ENCODE measurements at regions not wholly inside any gene's neighbourhood (a gene's known extent, or its start where the extent isn't known, plus 50 kb on each side); places are given as distances from the start of the nearest gene placed in this dataset.

DNA sequence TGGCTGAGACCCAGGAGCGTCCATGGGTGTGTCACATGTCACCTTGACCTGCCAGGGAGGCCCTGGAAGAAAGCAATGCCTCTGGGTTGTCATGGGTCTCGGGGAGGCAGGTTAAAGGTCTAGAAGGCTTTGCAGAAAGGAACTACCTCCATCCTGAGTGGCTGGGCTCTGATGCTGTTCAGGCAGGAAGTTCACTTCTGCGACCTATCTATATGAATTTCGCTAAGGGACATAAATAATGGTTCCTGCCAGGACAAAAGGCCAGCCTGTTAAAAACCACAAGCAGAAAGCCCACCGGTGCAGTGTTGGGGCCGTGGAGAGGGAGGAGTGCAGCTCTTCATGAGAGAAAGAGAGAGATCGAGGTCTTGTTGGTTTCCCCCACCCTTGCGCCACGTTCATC, 182.9 kb downstream of the PTPN20 start:
- POLR2A ChIA-PET, result no interaction called here
- Histone ChIP-seq H3K27ac (ENCODE audit: extremely low read depth, low read depth, low read length) (no peak overlapping the region), H3K9me3 (ENCODE audit: control insufficient read depth, insufficient read depth, low read depth, low read length) (no peaks in the 10 kb centered on the region), H3K4me1 (ENCODE audit: control insufficient read depth, insufficient read depth, low read length) (no peaks in the 10 kb centered on the region), H3K4me3 (ENCODE audit: low read depth, low read length) (no peak overlapping the region), H3K36me3 (ENCODE audit: control insufficient read depth in 2 of 2, insufficient read depth in 1 of 2, low read length in 2 of 2) (no peaks in the 10 kb centered on the region)
- TF ChIP-seq ZNF223 (tag by site-specific recombination; IDR thresholded peaks at IDR 0.05), result no peak
- no peak for TF ChIP-seq ZNF776 (tag by site-specific recombination; IDR thresholded peaks at IDR 0.05; ENCODE audit: borderline replicate concordance)
- no peak for TF ChIP-seq ZNF701 (tag by site-specific recombination; IDR thresholded peaks at IDR 0.05)
- no peak for TF ChIP-seq ZNF404 (tag by site-specific recombination; IDR thresholded peaks at IDR 0.05)
- TF ChIP-seq ZNF335 (tag by site-specific recombination; conservative IDR thresholded peaks at IDR 0.05), result no peak
- no peak for TF ChIP-seq MZF1 (tag by site-specific recombination; IDR thresholded peaks at IDR 0.05; ENCODE audit: borderline replicate concordance)
- TF ChIP-seq ZNF274 (IDR thresholded peaks at IDR 0.05; ENCODE audit: low read length), result no peak
- no peak for TF ChIP-seq ZNF274 (tag by site-specific recombination; IDR thresholded peaks at IDR 0.05; ENCODE audit: borderline replicate concordance)
- TF ChIP-seq ZNF654 (tag by site-specific recombination; IDR thresholded peaks at IDR 0.05; ENCODE audit: low read depth), result no peak
- no peak for TF ChIP-seq PRDM1 (tag by site-specific recombination; IDR thresholded peaks at IDR 0.05)
- TF ChIP-seq, protein P1, sequence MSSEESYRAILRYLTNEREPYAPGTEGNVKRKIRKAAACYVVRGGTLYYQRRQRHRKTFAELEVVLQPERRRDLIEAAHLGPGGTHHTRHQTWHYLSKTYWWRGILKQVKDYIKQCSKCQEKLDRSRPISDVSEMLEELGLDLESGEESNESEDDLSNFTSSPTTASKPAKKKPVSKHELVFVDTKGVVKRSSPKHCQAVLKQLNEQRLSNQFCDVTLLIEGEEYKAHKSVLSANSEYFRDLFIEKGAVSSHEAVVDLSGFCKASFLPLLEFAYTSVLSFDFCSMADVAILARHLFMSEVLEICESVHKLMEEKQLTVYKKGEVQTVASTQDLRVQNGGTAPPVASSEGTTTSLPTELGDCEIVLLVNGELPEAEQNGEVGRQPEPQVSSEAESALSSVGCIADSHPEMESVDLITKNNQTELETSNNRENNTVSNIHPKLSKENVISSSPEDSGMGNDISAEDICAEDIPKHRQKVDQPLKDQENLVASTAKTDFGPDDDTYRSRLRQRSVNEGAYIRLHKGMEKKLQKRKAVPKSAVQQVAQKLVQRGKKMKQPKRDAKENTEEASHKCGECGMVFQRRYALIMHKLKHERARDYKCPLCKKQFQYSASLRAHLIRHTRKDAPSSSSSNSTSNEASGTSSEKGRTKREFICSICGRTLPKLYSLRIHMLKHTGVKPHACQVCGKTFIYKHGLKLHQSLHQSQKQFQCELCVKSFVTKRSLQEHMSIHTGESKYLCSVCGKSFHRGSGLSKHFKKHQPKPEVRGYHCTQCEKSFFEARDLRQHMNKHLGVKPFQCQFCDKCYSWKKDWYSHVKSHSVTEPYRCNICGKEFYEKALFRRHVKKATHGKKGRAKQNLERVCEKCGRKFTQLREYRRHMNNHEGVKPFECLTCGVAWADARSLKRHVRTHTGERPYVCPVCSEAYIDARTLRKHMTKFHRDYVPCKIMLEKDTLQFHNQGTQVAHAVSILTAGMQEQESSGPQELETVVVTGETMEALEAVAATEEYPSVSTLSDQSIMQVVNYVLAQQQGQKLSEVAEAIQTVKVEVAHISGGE (tag by site-specific recombination; conservative IDR thresholded peaks at IDR 0.05; ENCODE audit: low read depth), result no peak
- no peak for TF ChIP-seq ZBTB48 (tag by site-specific recombination; IDR thresholded peaks at IDR 0.05)
- no peak for TF ChIP-seq ZNF629 (tag by site-specific recombination; IDR thresholded peaks at IDR 0.05)
- no peak for TF ChIP-seq ZNF558 (tag by site-specific recombination; IDR thresholded peaks at IDR 0.05)
- no peak for TF ChIP-seq ZFP69B (tag by site-specific recombination; IDR thresholded peaks at IDR 0.05)
- TF ChIP-seq ZFP3 (tag by site-specific recombination; IDR thresholded peaks at IDR 0.05; ENCODE audit: low read depth), result no peak
- TF ChIP-seq, protein P2, sequence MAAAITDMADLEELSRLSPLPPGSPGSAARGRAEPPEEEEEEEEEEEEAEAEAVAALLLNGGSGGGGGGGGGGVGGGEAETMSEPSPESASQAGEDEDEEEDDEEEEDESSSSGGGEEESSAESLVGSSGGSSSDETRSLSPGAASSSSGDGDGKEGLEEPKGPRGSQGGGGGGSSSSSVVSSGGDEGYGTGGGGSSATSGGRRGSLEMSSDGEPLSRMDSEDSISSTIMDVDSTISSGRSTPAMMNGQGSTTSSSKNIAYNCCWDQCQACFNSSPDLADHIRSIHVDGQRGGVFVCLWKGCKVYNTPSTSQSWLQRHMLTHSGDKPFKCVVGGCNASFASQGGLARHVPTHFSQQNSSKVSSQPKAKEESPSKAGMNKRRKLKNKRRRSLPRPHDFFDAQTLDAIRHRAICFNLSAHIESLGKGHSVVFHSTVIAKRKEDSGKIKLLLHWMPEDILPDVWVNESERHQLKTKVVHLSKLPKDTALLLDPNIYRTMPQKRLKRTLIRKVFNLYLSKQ (tag by site-specific recombination; IDR thresholded peaks at IDR 0.05; ENCODE audit: borderline replicate concordance), result no peak
- no peak for TF ChIP-seq ZNF302 (tag by site-specific recombination; IDR thresholded peaks at IDR 0.05; ENCODE audit: low read depth)
- no peak for TF ChIP-seq WT1 (tag by site-specific recombination; IDR thresholded peaks at IDR 0.05)
- TF ChIP-seq, protein P3, sequence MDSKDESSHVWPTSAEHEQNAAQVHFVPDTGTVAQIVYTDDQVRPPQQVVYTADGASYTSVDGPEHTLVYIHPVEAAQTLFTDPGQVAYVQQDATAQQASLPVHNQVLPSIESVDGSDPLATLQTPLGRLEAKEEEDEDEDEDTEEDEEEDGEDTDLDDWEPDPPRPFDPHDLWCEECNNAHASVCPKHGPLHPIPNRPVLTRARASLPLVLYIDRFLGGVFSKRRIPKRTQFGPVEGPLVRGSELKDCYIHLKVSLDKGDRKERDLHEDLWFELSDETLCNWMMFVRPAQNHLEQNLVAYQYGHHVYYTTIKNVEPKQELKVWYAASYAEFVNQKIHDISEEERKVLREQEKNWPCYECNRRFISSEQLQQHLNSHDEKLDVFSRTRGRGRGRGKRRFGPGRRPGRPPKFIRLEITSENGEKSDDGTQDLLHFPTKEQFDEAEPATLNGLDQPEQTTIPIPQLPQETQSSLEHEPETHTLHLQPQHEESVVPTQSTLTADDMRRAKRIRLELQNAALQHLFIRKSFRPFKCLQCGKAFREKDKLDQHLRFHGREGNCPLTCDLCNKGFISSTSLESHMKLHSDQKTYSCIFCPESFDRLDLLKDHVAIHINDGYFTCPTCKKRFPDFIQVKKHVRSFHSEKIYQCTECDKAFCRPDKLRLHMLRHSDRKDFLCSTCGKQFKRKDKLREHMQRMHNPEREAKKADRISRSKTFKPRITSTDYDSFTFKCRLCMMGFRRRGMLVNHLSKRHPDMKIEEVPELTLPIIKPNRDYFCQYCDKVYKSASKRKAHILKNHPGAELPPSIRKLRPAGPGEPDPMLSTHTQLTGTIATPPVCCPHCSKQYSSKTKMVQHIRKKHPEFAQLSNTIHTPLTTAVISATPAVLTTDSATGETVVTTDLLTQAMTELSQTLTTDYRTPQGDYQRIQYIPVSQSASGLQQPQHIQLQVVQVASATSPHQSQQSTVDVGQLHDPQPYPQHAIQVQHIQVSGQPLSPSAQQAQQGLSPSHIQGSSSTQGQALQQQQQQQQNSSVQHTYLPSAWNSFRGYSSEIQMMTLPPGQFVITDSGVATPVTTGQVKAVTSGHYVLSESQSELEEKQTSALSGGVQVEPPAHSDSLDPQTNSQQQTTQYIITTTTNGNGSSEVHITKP (tag by site-specific recombination; IDR thresholded peaks at IDR 0.05), result no peak
- TF ChIP-seq, protein P4, sequence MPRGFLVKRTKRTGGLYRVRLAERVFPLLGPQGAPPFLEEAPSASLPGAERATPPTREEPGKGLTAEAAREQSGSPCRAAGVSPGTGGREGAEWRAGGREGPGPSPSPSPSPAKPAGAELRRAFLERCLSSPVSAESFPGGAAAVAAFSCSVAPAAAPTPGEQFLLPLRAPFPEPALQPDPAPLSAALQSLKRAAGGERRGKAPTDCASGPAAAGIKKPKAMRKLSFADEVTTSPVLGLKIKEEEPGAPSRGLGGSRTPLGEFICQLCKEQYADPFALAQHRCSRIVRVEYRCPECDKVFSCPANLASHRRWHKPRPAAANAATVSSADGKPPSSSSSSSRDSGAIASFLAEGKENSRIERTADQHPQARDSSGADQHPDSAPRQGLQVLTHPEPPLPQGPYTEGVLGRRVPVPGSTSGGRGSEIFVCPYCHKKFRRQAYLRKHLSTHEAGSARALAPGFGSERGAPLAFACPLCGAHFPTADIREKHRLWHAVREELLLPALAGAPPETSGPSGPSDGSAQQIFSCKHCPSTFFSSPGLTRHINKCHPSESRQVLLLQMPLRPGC (tag by site-specific recombination; IDR thresholded peaks at IDR 0.05), result no peak
- CTCF ChIA-PET, result interaction anchor here (1.0 kb wide), 1 partner anchor 47 kb away, joined by 3 read pairs; no protein-coding TSS in a partner anchor

Measured in HEK293 (cell line).